Embryonic facial prominence (tissue), 1 donor: ENCODE measurements at regions not wholly inside any gene's neighbourhood (a gene's known extent, or its start where the extent isn't known, plus 50 kb on each side); places are given as distances from the start of the nearest gene placed in this dataset.
"Not testable (repeated sequence)": the region's sequence is repeated elsewhere in the genome, so short reads cannot be mapped to it uniquely, and the experiment has no call there.

Experiments used
- DNase-seq: peaks from one replicate; pipeline ENCODE4 v3.0.0-alpha.2; 2016; ENCODE audit errors: extremely low spot score

DNA sequence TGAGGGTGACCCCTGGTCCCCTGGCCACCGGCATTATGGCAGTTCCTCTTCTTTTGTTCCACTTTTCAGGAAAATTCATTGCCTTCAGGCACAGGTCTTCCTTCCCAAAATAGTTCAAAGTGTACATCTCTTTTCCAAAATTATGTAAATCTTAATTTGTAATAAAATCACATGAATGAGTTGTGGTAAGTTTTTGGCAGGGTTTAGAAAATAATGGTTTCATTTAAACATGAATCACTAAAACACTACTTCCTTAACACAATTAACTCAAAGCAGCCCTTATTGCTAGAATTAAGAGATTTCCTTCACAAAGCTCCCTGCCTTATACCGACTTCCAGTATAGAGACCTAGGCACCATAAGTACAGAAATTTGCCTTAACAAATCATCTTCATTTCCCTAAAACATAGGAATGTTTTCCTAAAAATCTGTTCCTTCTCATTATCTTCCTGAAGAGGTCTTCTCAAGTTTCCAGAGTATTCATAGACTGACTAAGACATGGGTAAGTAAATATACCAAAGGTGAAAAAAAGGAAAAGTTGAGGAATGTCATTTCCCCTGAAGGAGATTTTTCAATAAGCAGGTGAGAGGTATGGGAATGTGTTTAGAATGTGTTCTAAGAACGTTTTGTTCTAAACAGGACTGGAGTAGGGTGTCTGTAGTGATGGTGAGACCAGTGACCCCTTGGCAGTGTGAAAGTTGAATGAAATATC is 148.2 kb upstream of the CITED2 start:
- no peak for DNase-seq

DNA sequence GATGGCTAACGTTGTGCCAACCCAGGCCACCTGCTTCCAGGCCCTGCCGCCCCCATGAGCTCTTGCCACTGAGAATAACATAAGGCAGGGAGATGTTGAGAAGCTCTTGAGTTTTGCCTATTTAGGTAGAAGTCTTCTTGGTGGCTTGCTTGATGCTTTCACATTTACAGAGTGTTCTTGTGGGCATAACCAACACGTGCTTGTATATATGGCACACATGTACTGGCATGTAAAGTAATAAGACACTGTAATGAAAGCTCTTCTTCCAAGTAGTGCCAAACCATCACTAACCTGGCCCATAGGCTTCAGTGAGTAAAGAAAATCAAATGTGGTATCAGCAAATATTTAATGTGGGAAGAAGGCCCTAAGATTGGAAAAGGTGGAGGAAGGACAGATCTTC is 146.9 kb upstream of the CITED2 start:
- DNase-seq: no peak

- no peak for DNase-seq
These were observed 145.9 kb upstream of the CITED2 start for GRCh38 chr6:139520321-139520768.

DNA sequence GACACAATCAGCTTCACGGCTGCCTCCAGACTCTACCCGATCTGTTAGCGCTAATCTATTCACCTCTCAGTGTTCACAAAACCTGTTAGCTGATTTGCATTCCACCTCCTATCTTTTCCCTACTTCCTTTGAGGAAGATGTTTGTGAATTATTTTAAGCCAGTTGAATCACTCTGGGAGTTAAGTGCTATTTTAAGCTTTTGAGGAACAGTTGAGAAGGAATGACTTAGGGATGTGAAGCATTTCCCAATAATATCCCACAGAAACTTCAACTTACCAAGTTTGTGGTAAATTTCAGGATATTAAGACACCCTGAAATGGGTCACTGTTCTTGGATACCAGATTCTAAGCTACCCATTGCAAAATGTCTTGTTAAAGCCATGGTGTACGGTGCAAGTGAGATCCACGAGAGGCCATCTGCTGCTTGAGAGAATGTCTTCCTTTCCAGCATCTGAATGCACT is 145.2 kb upstream of the CITED2 start:
- no peak for DNase-seq

DNA sequence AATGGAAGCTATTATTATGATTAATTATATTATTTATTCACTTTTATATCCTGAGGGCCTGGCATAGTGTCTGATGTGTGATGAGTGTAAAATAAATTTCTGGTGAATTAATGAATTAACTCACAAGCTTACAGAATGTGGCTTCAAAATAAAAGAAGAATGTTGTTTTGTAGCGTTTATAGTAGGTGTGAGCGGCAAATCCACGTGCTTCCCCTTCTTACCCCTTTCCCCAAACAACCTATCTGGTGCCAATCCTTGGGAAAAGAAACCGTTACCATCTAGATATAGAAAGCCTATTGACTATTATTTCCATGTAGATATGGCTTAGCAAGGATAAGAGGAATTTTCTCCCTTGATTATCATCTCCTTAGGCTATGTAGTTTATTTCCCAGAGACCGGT is 144.6 kb upstream of the CITED2 start:
- DNase-seq: no peak

GRCh38 chr6:139518556-139519091 is 144.2 kb upstream of the CITED2 start:
- DNase-seq: no peak

GRCh38 chr6:139517998-139518555 is 143.6 kb upstream of the CITED2 start:
- not testable (repeated sequence) for DNase-seq

DNA sequence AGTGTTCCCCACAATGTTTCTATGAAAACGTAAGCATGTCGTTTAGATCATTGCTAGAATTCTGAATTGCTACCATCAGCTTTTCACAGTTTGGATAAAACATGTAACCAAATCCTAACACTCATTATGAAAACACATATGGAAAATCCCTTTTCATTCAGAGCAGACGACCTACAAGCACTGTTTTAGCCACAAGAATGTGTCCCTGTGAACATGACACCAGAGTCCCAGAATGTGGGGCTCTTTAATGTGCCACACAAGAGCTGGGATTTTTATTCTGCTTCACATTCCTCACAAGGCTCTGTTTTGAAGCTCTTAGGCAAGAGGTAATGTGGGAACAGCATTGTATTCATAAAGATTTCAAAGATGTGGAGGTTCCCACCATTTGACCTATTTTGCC is 141.1 kb upstream of the CITED2 start:
- no peak for DNase-seq

GRCh38 chr6:139514819-139515218 is 140.4 kb upstream of the CITED2 start:
- no peak for DNase-seq

GRCh38 chr6:139510040-139510790 is 135.8 kb upstream of the CITED2 start:
- no peak for DNase-seq

GRCh38 chr6:139509167-139509566 is 134.7 kb upstream of the CITED2 start:
- DNase-seq: no peak

DNA sequence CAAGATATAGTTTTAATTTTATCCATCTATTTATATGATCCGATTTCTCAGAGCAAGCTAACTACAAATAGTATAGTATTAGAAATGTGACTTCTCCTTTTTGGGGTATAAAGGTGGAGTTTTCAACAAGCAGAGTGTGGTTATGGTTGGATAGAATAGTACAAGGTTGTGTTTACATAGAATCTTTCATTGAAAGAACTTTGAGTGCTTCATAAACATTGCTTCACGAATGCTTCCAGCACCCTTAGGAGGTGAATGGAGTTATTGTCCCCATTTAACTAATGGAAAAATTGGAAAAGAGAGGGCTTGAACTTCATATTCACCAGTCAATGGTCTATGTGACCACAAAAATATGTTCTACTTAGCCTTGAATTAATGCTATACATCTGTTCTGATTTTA is 134.1 kb upstream of the CITED2 start:
- no peak for DNase-seq

DNA sequence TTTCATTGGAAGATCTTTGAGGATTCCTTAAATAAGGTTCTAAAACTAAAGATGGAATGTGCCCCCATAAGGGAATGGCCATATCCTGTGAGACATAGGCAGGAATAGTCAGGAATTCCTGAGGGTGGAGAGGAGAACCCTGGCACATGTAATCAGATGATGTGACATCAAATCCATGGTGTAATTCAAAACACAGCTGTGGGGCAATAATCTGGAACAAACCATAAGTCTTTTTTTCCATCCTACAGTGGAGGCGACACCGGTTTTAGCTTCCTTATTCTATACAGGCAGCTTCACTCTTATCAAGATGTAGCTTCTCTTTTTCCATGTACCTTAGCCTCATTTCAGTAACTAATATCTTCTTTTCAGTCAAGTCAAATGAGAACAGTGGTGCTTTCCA is 133.6 kb upstream of the CITED2 start:
- no peak for DNase-seq

- DNase-seq: no peak
These were observed 126.5 kb upstream of the CITED2 start for GRCh38 chr6:139500977-139501376.

- no peak for DNase-seq
These were observed 124.3 kb upstream of the CITED2 start for GRCh38 chr6:139498715-139499114.

DNA sequence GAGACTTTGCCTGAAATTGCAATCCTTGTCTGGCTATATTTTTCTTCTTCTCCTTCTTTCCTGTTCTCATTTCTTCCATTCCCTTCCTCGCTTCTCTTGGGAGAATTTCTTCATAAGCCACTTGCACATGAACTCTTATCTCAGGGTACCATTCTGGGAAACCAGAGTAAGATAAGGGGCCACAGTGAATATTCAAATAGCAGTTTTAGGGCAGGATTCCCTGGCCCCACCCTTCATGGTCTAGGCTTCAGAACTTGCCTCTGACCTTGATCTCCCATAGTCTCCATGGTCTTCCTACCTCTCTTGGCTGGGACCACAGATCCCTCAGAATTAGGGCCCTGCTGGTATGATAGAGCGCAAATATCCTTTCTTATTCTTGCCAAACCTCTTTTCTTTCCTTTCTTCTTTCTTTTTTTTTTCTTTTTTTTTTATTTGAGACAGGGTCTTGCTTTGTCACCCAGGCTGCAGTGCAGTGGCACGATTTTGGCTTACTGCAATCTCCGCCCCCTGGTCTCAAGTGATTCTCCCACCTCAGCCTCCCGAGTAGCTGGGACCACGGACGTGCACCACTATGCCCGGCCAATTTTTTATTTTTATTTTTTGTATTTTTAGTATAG is 123.0 kb upstream of the CITED2 start:
- DNase-seq: no peak

- no peak for DNase-seq
These were observed 122.4 kb upstream of the CITED2 start for GRCh38 chr6:139496654-139497344.

DNA sequence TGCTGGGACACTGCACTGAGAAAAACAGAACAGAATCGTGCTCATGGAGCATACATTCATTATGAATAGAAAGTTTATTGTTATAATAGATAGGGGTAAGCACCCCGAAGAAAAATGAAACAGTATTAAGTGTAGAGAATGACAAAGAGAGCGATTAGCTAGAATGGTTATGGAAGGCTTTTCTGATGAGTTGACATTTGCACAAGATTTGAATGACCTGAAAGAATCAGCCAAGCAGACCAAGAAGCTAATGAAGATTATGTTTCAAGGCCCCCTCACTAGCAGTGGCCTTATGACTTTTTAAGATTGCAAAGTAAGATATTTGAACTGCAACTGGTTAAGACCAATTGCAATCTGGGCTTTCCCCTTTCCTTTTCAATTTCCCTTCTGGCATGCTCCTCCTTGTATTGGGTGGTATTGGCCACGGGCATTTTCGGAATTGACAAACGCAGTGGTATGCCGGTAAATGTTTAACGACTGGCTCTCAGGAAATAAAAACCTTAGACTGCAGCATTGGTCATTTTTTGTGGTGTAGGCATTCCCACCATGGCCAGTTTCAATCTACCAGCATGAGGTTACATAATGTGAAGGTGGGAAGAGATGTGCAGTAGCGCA is 120.0 kb upstream of the CITED2 start:
- DNase-seq: no peak

GRCh38 chr6:139490482-139490881 is 116.0 kb upstream of the CITED2 start:
- DNase-seq: no peak

- no peak for DNase-seq
These were observed 112.0 kb upstream of the CITED2 start for GRCh38 chr6:139486476-139486799.

DNA sequence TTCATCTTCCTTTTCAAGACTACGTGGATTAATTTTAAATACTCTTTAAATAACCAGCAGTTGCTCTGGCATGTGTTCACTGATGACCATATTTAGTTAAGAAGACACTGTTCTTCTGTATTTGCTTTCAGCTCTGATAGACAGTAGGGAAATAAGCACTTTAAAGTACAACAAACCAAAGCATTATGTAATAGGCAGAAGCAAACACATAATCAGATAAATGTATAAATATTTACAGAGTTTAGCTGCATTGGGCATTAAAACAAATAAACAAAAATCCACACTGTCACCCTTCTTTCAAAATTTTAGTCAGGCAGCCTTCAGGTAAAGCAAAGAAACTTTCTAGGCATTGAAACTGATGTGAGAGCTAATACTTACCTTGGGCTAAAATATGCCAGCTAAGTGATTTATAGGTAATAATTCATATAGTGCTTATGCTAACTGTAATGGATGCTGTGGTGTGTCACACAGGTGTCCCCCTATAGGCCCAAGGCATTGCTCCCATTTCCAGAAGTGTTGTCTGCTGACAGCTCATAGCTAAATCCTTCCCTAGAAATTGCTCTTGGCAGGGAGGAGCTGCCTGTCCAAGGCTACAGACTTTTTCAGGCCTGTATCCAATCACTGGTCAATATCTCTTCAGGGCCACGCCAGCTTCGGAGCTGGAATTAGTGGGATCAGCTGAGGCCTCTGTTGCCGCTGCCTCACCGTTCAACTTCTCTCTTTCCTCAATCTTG is 111.5 kb upstream of the CITED2 start:
- DNase-seq: no peak
